ENCODE measurements at regions not wholly inside any gene's neighbourhood (a gene's known extent, or its start where the extent isn't known, plus 50 kb on each side); places are given as distances from the start of the nearest gene placed in this dataset.

DNA sequence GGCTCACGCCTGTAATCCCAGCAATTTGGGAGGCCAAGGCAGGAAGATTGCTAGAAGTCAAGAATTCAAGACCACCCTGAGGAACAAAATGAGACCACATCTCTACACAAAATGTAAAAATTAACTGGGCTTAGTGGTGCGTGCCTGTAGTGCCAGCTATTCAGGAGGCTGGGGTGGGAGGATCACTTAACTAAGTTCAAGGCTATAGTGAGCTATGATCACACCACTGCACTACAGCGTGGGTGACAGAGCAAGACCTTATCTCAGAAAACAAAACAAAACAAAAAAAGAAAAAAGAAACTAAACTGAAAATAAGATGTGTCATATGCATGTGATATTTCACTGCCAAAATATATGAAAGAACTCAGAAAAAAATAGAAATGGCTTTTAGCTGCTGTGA lies 243.3 kb upstream of the CCDC54 start:
- Histone ChIP-seq H3K36me3 (ENCODE audit: control insufficient read depth, insufficient read depth, low read length) (no peaks in the 10 kb centered on the region), H3K27ac (ENCODE audit: low read depth, low read length, severe bottlenecking) (peak overlapping the region; percentile 63), H3K9me3 (ENCODE audit: control insufficient read depth, low read length) (peaks cover 6% of the 10 kb centered on the region), H3K4me1 (ENCODE audit: control insufficient read depth, insufficient read depth, low read length, poor library complexity, severe bottlenecking) (peaks cover 3% of the 10 kb centered on the region), H3K4me3 (ENCODE audit: extremely low read depth, insufficient read depth, low read length, poor library complexity, severe bottlenecking) (no peak overlapping the region)
- WGBS, 2 experiments (ENCODE audit: insufficient coverage in 2 of 2), result 90% methylated on average over 1 of the region's 3 CpGs; no CpG with 5 or more reads in 1 of the 2 experiments

- no CpG with 5 or more reads among the region's 1 CpG for WGBS, 2 experiments (ENCODE audit: insufficient coverage in 2 of 2)
- Histone ChIP-seq H3K27ac (ENCODE audit: low read depth, low read length, severe bottlenecking) (no peak overlapping the region), H3K36me3 (ENCODE audit: control insufficient read depth, insufficient read depth, low read length) (no peaks in the 10 kb centered on the region), H3K4me1 (ENCODE audit: control insufficient read depth, insufficient read depth, low read length, poor library complexity, severe bottlenecking) (peaks cover 9% of the 10 kb centered on the region), H3K9me3 (ENCODE audit: control insufficient read depth, low read length) (peaks cover 7% of the 10 kb centered on the region), H3K4me3 (ENCODE audit: extremely low read depth, insufficient read depth, low read length, poor library complexity, severe bottlenecking) (no peak overlapping the region)
These were observed 235.1 kb upstream of the CCDC54 start for GRCh38 chr3:107142171-107142570.

DNA sequence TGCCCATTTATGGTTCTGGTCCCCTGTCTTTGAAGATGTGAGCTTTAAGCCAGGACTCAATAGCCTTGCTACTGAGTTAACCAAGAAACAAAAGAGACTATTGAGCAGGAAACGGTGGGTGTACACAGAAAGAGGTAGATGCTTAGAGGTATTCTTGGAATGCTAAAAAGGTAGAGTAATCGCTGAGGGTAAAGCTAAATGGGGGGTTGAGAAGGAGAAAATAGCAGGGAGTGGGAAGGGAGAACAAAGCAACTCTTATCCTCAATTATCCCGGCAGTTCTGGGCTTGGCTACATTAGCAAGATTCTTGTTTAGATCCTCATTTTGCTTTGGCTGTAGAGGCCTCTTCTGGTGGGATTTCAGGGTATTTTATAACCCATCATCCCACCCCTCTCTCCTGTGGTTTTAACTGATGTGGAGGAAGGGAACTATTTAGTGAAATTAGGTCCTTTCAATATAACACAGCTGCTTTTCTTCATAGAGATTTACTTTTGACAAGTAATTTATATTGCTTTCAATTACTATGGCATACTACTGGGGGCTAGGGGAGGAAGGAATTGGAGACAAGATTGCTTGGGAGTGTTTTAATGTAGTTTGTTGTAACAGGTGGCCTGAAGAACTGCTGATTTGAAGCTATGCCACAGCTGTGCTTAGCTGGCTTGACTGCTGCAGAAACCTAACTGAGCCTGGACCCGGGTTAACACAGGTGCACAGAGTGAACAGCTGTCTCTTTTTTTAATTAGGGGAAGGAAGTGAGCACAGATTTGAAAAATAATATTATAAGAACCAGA lies 234.3 kb upstream of the CCDC54 start:
- Histone ChIP-seq H3K4me3 (ENCODE audit: extremely low read depth, insufficient read depth, low read length, poor library complexity, severe bottlenecking) (no peak overlapping the region), H3K4me1 (ENCODE audit: control insufficient read depth, insufficient read depth, low read length, poor library complexity, severe bottlenecking) (peaks cover 9% of the 10 kb centered on the region)
- WGBS, 2 experiments (ENCODE audit: insufficient coverage in 2 of 2), result 33 to 43% methylated on average over 3 of the region's 4 CpGs

DNA sequence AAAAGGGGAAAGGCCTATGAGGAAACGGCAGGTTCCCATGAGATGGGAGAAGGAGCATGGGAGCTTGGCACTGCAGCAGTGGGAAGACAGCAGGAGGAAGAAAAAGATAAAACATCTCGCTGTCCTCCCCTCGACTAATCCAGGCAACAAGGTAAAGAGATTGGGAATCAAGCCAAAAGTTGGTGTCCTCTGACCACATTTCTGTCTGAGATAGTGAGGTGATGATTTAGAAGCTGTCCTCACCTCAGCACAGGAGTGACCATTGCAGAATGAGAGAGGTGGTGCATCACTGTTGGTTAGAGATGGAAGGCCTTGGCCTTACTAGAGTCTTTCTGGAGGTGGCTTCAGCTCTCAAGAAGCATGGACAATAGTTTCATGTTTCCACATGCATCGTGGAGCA lies 226.6 kb upstream of the CCDC54 start:
- 87 to 94% methylated on average over 4 of the region's 4 CpGs for WGBS, 2 experiments (ENCODE audit: insufficient coverage in 2 of 2)
- Histone ChIP-seq H3K27ac (ENCODE audit: low read depth, low read length, severe bottlenecking) (no peak overlapping the region), H3K36me3 (ENCODE audit: control insufficient read depth, insufficient read depth, low read length) (no peaks in the 10 kb centered on the region), H3K9me3 (ENCODE audit: control insufficient read depth, low read length) (no peaks in the 10 kb centered on the region), H3K4me1 (ENCODE audit: control insufficient read depth, insufficient read depth, low read length, poor library complexity, severe bottlenecking) (no peaks in the 10 kb centered on the region), H3K4me3 (ENCODE audit: extremely low read depth, insufficient read depth, low read length, poor library complexity, severe bottlenecking) (no peak overlapping the region)

More for the DNA sequence above, 234.3 kb upstream of the CCDC54 start:
- no peaks in the 10 kb centered on the region for H3K36me3 ChIP-seq (ENCODE audit: control insufficient read depth, insufficient read depth, low read length)
- H3K27ac ChIP-seq (ENCODE audit: low read depth, low read length, severe bottlenecking), result peak overlapping the region; percentile 45
- H3K9me3 ChIP-seq (ENCODE audit: control insufficient read depth, low read length), result peaks cover 7% of the 10 kb centered on the region

DNA sequence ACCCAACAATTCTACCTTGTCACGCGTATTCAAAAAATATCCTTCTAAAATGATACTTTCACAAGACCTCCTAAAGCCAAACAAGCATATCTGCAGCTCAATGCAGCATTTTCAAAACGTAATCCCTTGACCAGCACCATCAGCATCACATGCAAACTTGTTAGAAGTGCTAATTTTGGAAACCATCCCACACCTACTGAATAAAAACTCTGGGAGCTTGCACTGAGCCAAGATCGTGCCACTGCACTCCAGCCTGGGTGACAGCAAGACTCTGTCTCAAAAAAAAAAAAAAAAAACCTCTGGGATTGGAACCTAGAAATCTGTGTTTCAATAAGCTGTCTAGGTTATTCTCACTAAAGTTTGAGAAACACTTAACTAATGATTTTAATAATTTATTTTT lies 223.3 kb upstream of the CCDC54 start:
- H3K36me3 ChIP-seq (ENCODE audit: control insufficient read depth, insufficient read depth, low read length), result no peaks in the 10 kb centered on the region
- H3K27ac ChIP-seq (ENCODE audit: low read depth, low read length, severe bottlenecking), result no peak overlapping the region
- no peaks in the 10 kb centered on the region for H3K4me1 ChIP-seq (ENCODE audit: control insufficient read depth, insufficient read depth, low read length, poor library complexity, severe bottlenecking)
- peaks cover 3% of the 10 kb centered on the region for H3K9me3 ChIP-seq (ENCODE audit: control insufficient read depth, low read length)
- no peak overlapping the region for H3K4me3 ChIP-seq (ENCODE audit: extremely low read depth, insufficient read depth, low read length, poor library complexity, severe bottlenecking)
- WGBS, 2 experiments (ENCODE audit: insufficient coverage in 2 of 2), result 70 to 92% methylated on average over 1 to 3 of the region's 4 CpGs

GRCh38 chr3:107172411-107172810 lies 204.8 kb upstream of the CCDC54 start:
- H3K4me3 ChIP-seq (ENCODE audit: extremely low read depth, insufficient read depth, low read length, poor library complexity, severe bottlenecking), result no peak overlapping the region
- H3K4me1 ChIP-seq (ENCODE audit: control insufficient read depth, insufficient read depth, low read length, poor library complexity, severe bottlenecking), result no peaks in the 10 kb centered on the region
- H3K27ac ChIP-seq (ENCODE audit: low read depth, low read length, severe bottlenecking), result no peak overlapping the region
- H3K9me3 ChIP-seq (ENCODE audit: control insufficient read depth, low read length), result peaks cover 6% of the 10 kb centered on the region
- no peaks in the 10 kb centered on the region for H3K36me3 ChIP-seq (ENCODE audit: control insufficient read depth, insufficient read depth, low read length)
- WGBS, 2 experiments (ENCODE audit: insufficient coverage in 2 of 2), result no CpG with 5 or more reads among the region's 1 CpG

GRCh38 chr3:107184375-107184774 lies 192.9 kb upstream of the CCDC54 start:
- no peaks in the 10 kb centered on the region for H3K9me3 ChIP-seq (ENCODE audit: control insufficient read depth, low read length)
- H3K27ac ChIP-seq (ENCODE audit: low read depth, low read length, severe bottlenecking), result peak overlapping the region; percentile 71
- 60 to 88% methylated on average over 1 to 2 of the region's 2 CpGs for WGBS, 2 experiments (ENCODE audit: insufficient coverage in 2 of 2)
- peaks cover 9% of the 10 kb centered on the region for H3K4me1 ChIP-seq (ENCODE audit: control insufficient read depth, insufficient read depth, low read length, poor library complexity, severe bottlenecking)
- H3K4me3 ChIP-seq (ENCODE audit: extremely low read depth, insufficient read depth, low read length, poor library complexity, severe bottlenecking), result no peak overlapping the region
- no peaks in the 10 kb centered on the region for H3K36me3 ChIP-seq (ENCODE audit: control insufficient read depth, insufficient read depth, low read length)

DNA sequence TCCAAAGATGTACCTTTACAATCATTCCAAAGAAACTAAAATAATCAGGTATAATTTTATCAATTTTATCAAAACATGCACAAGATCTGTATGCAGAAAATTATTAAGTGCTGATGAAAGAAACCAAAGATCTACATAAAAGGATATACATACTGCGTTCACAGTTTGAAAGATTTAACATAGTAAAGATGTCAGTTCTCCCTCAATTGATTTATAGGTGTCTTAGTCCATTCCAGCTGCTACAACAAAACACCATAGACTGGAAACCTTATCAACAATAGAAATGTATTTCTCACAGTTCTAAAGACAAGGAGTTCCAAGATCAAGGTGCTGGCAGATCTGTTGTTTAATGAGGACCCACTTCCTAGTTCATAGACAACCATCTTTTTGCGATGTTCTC lies 189.0 kb upstream of the CCDC54 start:
- no CpG with 5 or more reads among the region's 2 CpGs for WGBS, 2 experiments (ENCODE audit: insufficient coverage in 2 of 2)
- peaks cover 9% of the 10 kb centered on the region for H3K4me1 ChIP-seq (ENCODE audit: control insufficient read depth, insufficient read depth, low read length, poor library complexity, severe bottlenecking)
- H3K9me3 ChIP-seq (ENCODE audit: control insufficient read depth, low read length), result no peaks in the 10 kb centered on the region
- no peak overlapping the region for H3K4me3 ChIP-seq (ENCODE audit: extremely low read depth, insufficient read depth, low read length, poor library complexity, severe bottlenecking)
- H3K36me3 ChIP-seq (ENCODE audit: control insufficient read depth, insufficient read depth, low read length), result no peaks in the 10 kb centered on the region
- no peak overlapping the region for H3K27ac ChIP-seq (ENCODE audit: low read depth, low read length, severe bottlenecking)

DNA sequence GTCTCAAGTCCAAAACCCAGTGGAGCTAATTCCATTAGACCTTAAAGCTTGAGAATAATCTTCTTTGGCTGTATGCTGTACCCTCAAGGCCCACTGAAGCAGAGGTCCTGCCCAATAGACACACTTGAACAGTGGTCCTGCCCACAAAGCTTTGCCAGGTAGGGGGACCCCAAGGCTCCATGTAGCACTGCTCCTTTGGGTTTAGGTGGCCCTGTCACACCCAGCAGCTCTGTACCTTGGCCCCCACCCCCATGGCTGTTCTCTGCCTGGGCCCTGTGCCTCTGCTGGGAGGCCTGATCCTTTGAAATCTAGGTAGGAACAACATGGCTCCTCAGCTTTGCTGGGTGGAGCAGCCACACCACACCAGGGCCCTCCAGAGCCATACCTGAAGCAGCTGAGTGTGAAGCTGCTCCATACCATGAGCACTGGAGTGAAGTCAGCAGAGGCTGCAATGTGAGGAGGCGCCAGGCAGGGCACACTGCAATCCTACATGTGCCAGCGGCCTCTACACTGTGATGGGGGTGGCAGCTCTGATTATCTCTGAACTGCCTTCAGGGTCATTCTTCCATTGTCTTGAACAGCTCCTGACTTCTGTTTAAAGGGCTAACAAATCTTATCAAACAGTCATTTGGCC lies 188.0 kb upstream of the CCDC54 start:
- Histone ChIP-seq H3K27ac (ENCODE audit: low read depth, low read length, severe bottlenecking) (no peak overlapping the region), H3K4me3 (ENCODE audit: extremely low read depth, insufficient read depth, low read length, poor library complexity, severe bottlenecking) (no peak overlapping the region), H3K4me1 (ENCODE audit: control insufficient read depth, insufficient read depth, low read length, poor library complexity, severe bottlenecking) (peaks cover 5% of the 10 kb centered on the region), H3K36me3 (ENCODE audit: control insufficient read depth, insufficient read depth, low read length) (no peaks in the 10 kb centered on the region), H3K9me3 (ENCODE audit: control insufficient read depth, low read length) (no peaks in the 10 kb centered on the region)
- WGBS, 2 experiments (ENCODE audit: insufficient coverage in 2 of 2), result 88% methylated on average over 1 of the region's 2 CpGs; no CpG with 5 or more reads in 1 of the 2 experiments

DNA sequence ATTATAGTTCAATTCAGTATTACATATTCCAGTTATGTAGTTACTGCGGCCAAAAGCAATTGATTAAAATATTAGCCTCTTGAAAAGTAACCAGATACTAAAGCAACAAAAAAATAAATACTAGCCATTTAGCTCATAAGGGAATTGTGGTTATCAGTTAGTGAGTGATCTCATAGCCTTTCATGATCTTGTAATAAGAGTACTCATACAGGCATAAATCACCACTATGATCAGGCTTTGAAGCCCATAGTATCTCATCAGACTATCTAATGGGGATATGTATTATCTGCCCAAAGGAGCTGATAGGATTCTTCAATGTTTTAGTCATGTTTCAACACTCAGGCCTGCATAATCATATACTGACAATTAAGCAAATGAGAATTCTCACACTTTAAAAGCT lies 184.1 kb upstream of the CCDC54 start:
- Histone ChIP-seq H3K4me1 (ENCODE audit: control insufficient read depth, insufficient read depth, low read length, poor library complexity, severe bottlenecking) (no peaks in the 10 kb centered on the region), H3K27ac (ENCODE audit: low read depth, low read length, severe bottlenecking) (no peak overlapping the region), H3K9me3 (ENCODE audit: control insufficient read depth, low read length) (no peaks in the 10 kb centered on the region), H3K4me3 (ENCODE audit: extremely low read depth, insufficient read depth, low read length, poor library complexity, severe bottlenecking) (no peak overlapping the region), H3K36me3 (ENCODE audit: control insufficient read depth, insufficient read depth, low read length) (no peaks in the 10 kb centered on the region)
- WGBS, 2 experiments (ENCODE audit: insufficient coverage in 2 of 2), result no CpG with 5 or more reads among the region's 1 CpG

- H3K36me3 ChIP-seq (ENCODE audit: control insufficient read depth, insufficient read depth, low read length), result no peaks in the 10 kb centered on the region
- 81 to 87% methylated on average over 5 to 6 of the region's 9 CpGs for WGBS, 2 experiments (ENCODE audit: insufficient coverage in 2 of 2)
- no peaks in the 10 kb centered on the region for H3K4me1 ChIP-seq (ENCODE audit: control insufficient read depth, insufficient read depth, low read length, poor library complexity, severe bottlenecking)
- no peak overlapping the region for H3K27ac ChIP-seq (ENCODE audit: low read depth, low read length, severe bottlenecking)
- H3K9me3 ChIP-seq (ENCODE audit: control insufficient read depth, low read length), result no peaks in the 10 kb centered on the region
- H3K4me3 ChIP-seq (ENCODE audit: extremely low read depth, insufficient read depth, low read length, poor library complexity, severe bottlenecking), result no peak overlapping the region
These were observed 178.6 kb upstream of the CCDC54 start for GRCh38 chr3:107198581-107199181.
